IMR-90 (cell line): ENCODE measurements at regions not wholly inside any gene's neighbourhood (a gene's known extent, or its start where the extent isn't known, plus 50 kb on each side); places are given as distances from the start of the nearest gene placed in this dataset.
A peak's percentile ranks its signal among the peaks of the same experiment; 100 is the strongest.

Experiments
- ATAC-seq: fragments of 200-7000 bp; cut with Tn5 transposase; 2 replicates; pipeline ENCODE4 v1.9.1; 2020; ENCODE audit warnings: low read depth, mild to moderate bottlenecking, moderate library complexity
- BruUV-seq: library from RNA; stranded (reverse); fragments of 400-500 nt; replicated peaks from 2 replicates; lab custom pipeline; 2021; lab: Mats Ljungman, UMichigan
- CTCF ChIA-PET: fragments of 300-600 bp; formaldehyde crosslinking; extraction: SDS; loops from one replicate; lab custom pipeline; 2021; ENCODE audit warnings: antibody characterized with exemption; lab: Yijun Ruan, JAX
- POLR2A ChIA-PET: fragments of 300-600 bp; sonication (Branson Sonifier 250); formaldehyde crosslinking; loops from one replicate; lab custom pipeline; 2022; ENCODE audit warnings: antibody characterized with exemption; ENCODE audit not compliant: unreplicated experiment; lab: Charles Lee
- DNase-seq: peaks from one replicate; pipeline ENCODE4 v3.0.0; 2013
- H2AFZ ChIP-seq: replicated peaks from 2 replicates; pipeline ENCODE3; 2013; ENCODE audit warnings: low read length, mild to moderate bottlenecking; ENCODE audit not compliant: poor library complexity
- H2AK5ac ChIP-seq: 2 replicates; pipeline ENCODE4 v1.6.1; 2013; ENCODE audit warnings: low read depth, low read length, inconsistent platforms
- H2AK9ac ChIP-seq: replicated peaks from 2 replicates; pipeline ENCODE3; 2013; ENCODE audit warnings: mild to moderate bottlenecking, low read depth, low read length, moderate library complexity; ENCODE audit not compliant: poor library complexity
- H2BK120ac ChIP-seq: 2 replicates; pipeline ENCODE4 v1.6.1; 2013; ENCODE audit warnings: low read depth, low read length, inconsistent platforms
- H2BK15ac ChIP-seq: 3 replicates; pipeline ENCODE4 v1.6.1; 2013; ENCODE audit warnings: low read depth, low read length, inconsistent platforms
- H2BK20ac ChIP-seq: 2 replicates; pipeline ENCODE4 v1.6.1; 2013; ENCODE audit warnings: low read depth, mild to moderate bottlenecking, inconsistent platforms, low read length, moderate library complexity
- H2BK5ac ChIP-seq: 2 replicates; pipeline ENCODE4 v1.6.1; 2013; ENCODE audit warnings: mild to moderate bottlenecking, low read depth, low read length, inconsistent platforms; ENCODE audit not compliant: poor library complexity, severe bottlenecking
- H3K14ac ChIP-seq: replicated peaks from 2 replicates; pipeline ENCODE4 v1.6.1; 2013; ENCODE audit warnings: low read depth, low read length, inconsistent platforms
- H3K18ac ChIP-seq: 2 replicates; pipeline ENCODE4 v1.6.1; 2013; ENCODE audit warnings: low read depth, low read length, control low read depth
- H3K23ac ChIP-seq: 2 replicates; pipeline ENCODE4 v1.6.1; 2013; ENCODE audit warnings: low read depth, low read length, inconsistent platforms
- H3K27ac ChIP-seq: 2 replicates; pipeline ENCODE4 v1.5.1; 2013; ENCODE audit warnings: mild to moderate bottlenecking, control low read depth, low read length; ENCODE audit not compliant: insufficient read depth
- H3K27me3 ChIP-seq: 2 replicates; pipeline ENCODE4 v1.6.1; 2013; ENCODE audit warnings: low read length; ENCODE audit not compliant: control insufficient read depth, insufficient read depth
- H3K36me3 ChIP-seq: 2 replicates; pipeline ENCODE4 v1.6.1; 2013; ENCODE audit warnings: low read length, mixed read lengths; ENCODE audit not compliant: control insufficient read depth, insufficient read depth
- H3K4ac ChIP-seq: 2 replicates; pipeline ENCODE4 v1.6.1; 2013; ENCODE audit warnings: low read depth, low read length, inconsistent platforms
- H3K4me1 ChIP-seq: 2 replicates; pipeline ENCODE4 v1.6.1; 2013; ENCODE audit warnings: low read length, mixed read lengths; ENCODE audit not compliant: control insufficient read depth, insufficient read depth
- H3K4me2 ChIP-seq: 2 replicates; pipeline ENCODE4 v1.6.1; 2013; ENCODE audit warnings: low read depth, mild to moderate bottlenecking, control low read depth, low read length, moderate library complexity
- H3K4me3 ChIP-seq: 2 replicates; pipeline ENCODE4 v1.5.1; 2013; ENCODE audit warnings: low read depth, mild to moderate bottlenecking, control low read depth, low read length, moderate library complexity; ENCODE audit not compliant: insufficient read depth
- H3K56ac ChIP-seq: 2 replicates; pipeline ENCODE4 v1.6.1; 2013; ENCODE audit warnings: low read length, inconsistent platforms; ENCODE audit not compliant: insufficient read depth; ENCODE audit errors: extremely low read depth
- H3K79me1 ChIP-seq, 2 experiments: 2 replicates each; pipeline ENCODE4 v1.6.1; 2013; ENCODE audit warnings: low read length in 2 of 2, inconsistent platforms in 1 of 2, low read depth in 1 of 2
- H3K9ac ChIP-seq: 2 replicates; pipeline ENCODE4 v1.6.1; 2013; ENCODE audit warnings: low read depth, low read length, control low read depth
- H3K9me1 ChIP-seq: 2 replicates; pipeline ENCODE4 v1.6.1; 2013; ENCODE audit warnings: low read length, inconsistent platforms; ENCODE audit not compliant: insufficient read depth
- H3K9me3 ChIP-seq: 2 replicates; pipeline ENCODE4 v1.6.1; 2013; ENCODE audit warnings: low read length; ENCODE audit not compliant: control insufficient read depth, insufficient read depth
- H4K20me1 ChIP-seq: 2 replicates; pipeline ENCODE4 v1.6.1; 2013; ENCODE audit warnings: low read length, inconsistent platforms; ENCODE audit not compliant: insufficient read depth
- H4K5ac ChIP-seq: 2 replicates; pipeline ENCODE4 v1.6.1; 2013; ENCODE audit warnings: mild to moderate bottlenecking, low read depth, low read length, control low read depth
- H4K8ac ChIP-seq, 2 experiments: 2 replicates each; pipeline ENCODE4 v1.6.1; 2013; ENCODE audit warnings: low read depth in 2 of 2, low read length in 2 of 2, control low read depth in 1 of 2, inconsistent platforms in 1 of 2
- H4K91ac ChIP-seq: 2 replicates; pipeline ENCODE4 v1.6.1; 2013; ENCODE audit warnings: low read depth, low read length, inconsistent platforms; ENCODE audit not compliant: insufficient read depth
- BHLHE40 ChIP-seq: fragments of 150-350 bp; IDR thresholded peaks from 2 replicates; pipeline ENCODE4 v1.6.1; 2016; ENCODE audit warnings: mild to moderate bottlenecking, low read depth, low read length
- CEBPB ChIP-seq: IDR thresholded peaks from 2 replicates; pipeline ENCODE4 v1.6.1; 2012; ENCODE audit warnings: low read depth, low read length, improper control_type of control experiment
- CHD1 ChIP-seq: IDR thresholded peaks from 2 replicates; pipeline ENCODE4 v1.6.1; 2012; ENCODE audit warnings: low read depth, low read length, improper control_type of control experiment
- CTCF ChIP-seq: conservative IDR thresholded peaks from 2 replicates; pipeline ENCODE4 v1.5.1; 2012; ENCODE audit warnings: mild to moderate bottlenecking, low read depth, low read length, improper control_type of control experiment
- FOS ChIP-seq: fragments of 150-350 bp; IDR thresholded peaks from 2 replicates; pipeline ENCODE4 v1.6.1; 2016; ENCODE audit warnings: low read depth, low read length
- MAFK ChIP-seq: IDR thresholded peaks from 2 replicates; pipeline ENCODE4 v1.6.1; 2012; ENCODE audit warnings: low read depth, low read length, improper control_type of control experiment
- MAZ ChIP-seq: IDR thresholded peaks from 2 replicates; pipeline ENCODE4 v1.6.1; 2012; ENCODE audit warnings: low read depth, mild to moderate bottlenecking, low read length, improper control_type of control experiment, moderate library complexity, borderline replicate concordance
- MXI1 ChIP-seq: IDR thresholded peaks from 2 replicates; pipeline ENCODE4 v1.6.1; 2012; ENCODE audit warnings: low read depth, mild to moderate bottlenecking, low read length, moderate library complexity, borderline replicate concordance
- NFE2L2 ChIP-seq: fragments of 150-350 bp; IDR thresholded peaks from 2 replicates; pipeline ENCODE4 v1.6.1; 2016; ENCODE audit warnings: low read depth, mild to moderate bottlenecking, low read length
- RCOR1 ChIP-seq: IDR thresholded peaks from 2 replicates; pipeline ENCODE4 v1.6.1; 2012; ENCODE audit warnings: mild to moderate bottlenecking, low read length, improper control_type of control experiment; ENCODE audit not compliant: insufficient replicate concordance
- RFX5 ChIP-seq: IDR thresholded peaks from 2 replicates; pipeline ENCODE4 v1.8.0; 2012; ENCODE audit warnings: low read depth, mild to moderate bottlenecking, low read length, moderate library complexity
- SMC3 ChIP-seq: fragments of 150-350 bp; IDR thresholded peaks from 2 replicates; pipeline ENCODE4 v1.6.1; 2016; ENCODE audit warnings: low read depth, mild to moderate bottlenecking, antibody characterized with exemption, low read length, moderate library complexity
- USF2 ChIP-seq: fragments of 150-350 bp; IDR thresholded peaks from 2 replicates; pipeline ENCODE4 v1.6.1; 2017; ENCODE audit warnings: mild to moderate bottlenecking, antibody characterized with exemption, low read length, low read depth
- WGBS, 2 experiments: methylation state at CpG; one replicate each; pipeline versions ENCODE4 v1.1.5 to v1.1.7; 2013; ENCODE audit warnings: missing lambda C conversion rate in 2 of 2; ENCODE audit not compliant: insufficient read length in 1 of 2; ENCODE audit errors: extremely low coverage in 2 of 2; 5-methylcytosine and 5-hydroxymethylcytosine counted together
- dilution Hi-C: fragments of 300-500 bp; cut with HindIII; formaldehyde crosslinking; loops from one replicate; pipeline ENCODE4 v1.14.3; 2018; ENCODE audit warnings: low sequenced_read_pairs; ENCODE audit not compliant: unreplicated experiment
- in situ Hi-C: fragments of 300-500 bp; cut with MboI; formaldehyde crosslinking; loops from 3 replicates; pipeline ENCODE4 v1.14.3; 2019; ENCODE audit warnings: low sequenced_read_pairs, inconsistent platforms, mixed read lengths
- intact Hi-C: fragments of 100-400 bp; cut with micrococcal nuclease; formaldehyde crosslinking; loops from 2 replicates; pipeline ENCODE4 v1.10.0; 2022

- no peak for TF ChIP-seq SMC3
- TF ChIP-seq MXI1 = no peak
Measured at GRCh38 chr2:181790716-181791649, 100.5 kb upstream of the ITPRID2 start (continued).

GRCh38 chr2:181792906-181793305, 98.6 kb upstream of the ITPRID2 start:
- Histone ChIP-seq H3K9ac (no peak overlapping the region), H4K20me1 (no peaks in the 10 kb centered on the region), H4K8ac (peak overlapping the region in 1 of 2 experiments; percentile 36; a peak in 1 of 4 replicates), H3K18ac (peak overlapping the region; percentile 52; the same call in 1 of the 2 replicates), H2AK9ac (no peak overlapping the region), H4K5ac (no peak overlapping the region; the same call in 1 of the 2 replicates), H2BK120ac (peak overlapping the region; percentile 54; the same call in 1 of the 2 replicates), H3K36me3 (no peaks in the 10 kb centered on the region), H3K79me1 (no peaks in the 10 kb centered on the region; a peak in 1 of 4 replicates), H2BK5ac (peak overlapping the region; percentile 53), H3K23ac (no peak overlapping the region), H3K9me3 (no peaks in the 10 kb centered on the region), H3K4me3 (no peak overlapping the region), H3K9me1 (peaks cover 7% of the 10 kb centered on the region), H3K56ac (no peak overlapping the region), H3K4me1 (peaks cover 16% of the 10 kb centered on the region; the same call in 1 of the 2 replicates), H2AFZ (no peak overlapping the region), H2BK15ac (peak overlapping the region; percentile 33; the same call in 1 of the 3 replicates), H3K4me2 (no peak overlapping the region), H3K14ac (no peak overlapping the region), H2BK20ac (peak overlapping the region; percentile 88), H4K91ac (no peak overlapping the region), H3K27ac (no peak overlapping the region), H3K4ac (peak overlapping the region; percentile 39; the same call in 1 of the 2 replicates), H3K27me3 (no peaks in the 10 kb centered on the region), H2AK5ac (no peak overlapping the region; the same call in 1 of the 2 replicates)
- in situ Hi-C loops = no loop called here
- intact Hi-C loops = no loop called here
- ATAC-seq = no peak
- POLR2A ChIA-PET = no interaction called here
- no TSS peak for BruUV-seq
- WGBS, 2 experiments = no CpG with 5 or more reads among the region's 1 CpG
- DNase-seq = no peak
- dilution Hi-C loops = no loop called here
- CTCF ChIA-PET = interaction anchor here (0.6 kb wide), 1 partner anchor 822 kb away, joined by 4 read pairs; no protein-coding TSS in a partner anchor
- TF ChIP-seq CHD1 (no peak), CTCF (no peak), MAZ (no peak), FOS (no peak), RFX5 (no peak), NFE2L2 (no peak), RCOR1 (no peak), MAFK (no peak), USF2 (no peak), BHLHE40 (no peak), MXI1 (no peak), SMC3 (no peak), CEBPB (no peak)
